HL-60/S4 (cell line): ENCODE measurements at regions not wholly inside any gene's neighbourhood (a gene's known extent, or its start where the extent isn't known, plus 50 kb on each side); places are given as distances from the start of the nearest gene placed in this dataset.

ENCODE experiments used
- in situ Hi-C: fragments of 300-500 bp; cut with MboI; formaldehyde crosslinking; loops from 2 replicates; pipeline ENCODE4 v1.14.3; 2022; ENCODE audit warnings: low sequenced_read_pairs

- in situ Hi-C loops, result no loop called here
Observed at GRCh38 chr7:25314094-25314730, 85.9 kb upstream of the NPVF start.

- in situ Hi-C loops, result no loop called here
Observed at GRCh38 chr7:25314731-25315267, 86.5 kb upstream of the NPVF start.

- in situ Hi-C loops, result no loop called here
Observed at GRCh38 chr7:25316366-25316765, 88.1 kb upstream of the NPVF start.

GRCh38 chr7:25318047-25318446, 89.8 kb upstream of the NPVF start:
- in situ Hi-C loops, result no loop called here

- in situ Hi-C loops, result no loop called here
Observed at GRCh38 chr7:25319707-25320106, 91.4 kb upstream of the NPVF start.

- in situ Hi-C loops, result no loop called here
Observed at GRCh38 chr7:25320791-25321190, 92.5 kb upstream of the NPVF start.

- in situ Hi-C loops, result no loop called here
Observed at GRCh38 chr7:25321424-25321823, 93.1 kb upstream of the NPVF start.

- in situ Hi-C loops, result no loop called here
Observed at GRCh38 chr7:25322473-25322872, 94.2 kb upstream of the NPVF start.

- in situ Hi-C loops, result no loop called here
Observed at GRCh38 chr7:25325186-25325757, 97.0 kb upstream of the NPVF start.

- in situ Hi-C loops, result no loop called here
Observed at GRCh38 chr7:25326501-25327156, 98.3 kb upstream of the NPVF start.

- in situ Hi-C loops, result no loop called here
Observed at GRCh38 chr7:25329815-25330214, 101.5 kb upstream of the NPVF start.

GRCh38 chr7:25333296-25333928, 105.1 kb upstream of the NPVF start:
- in situ Hi-C loops, result no loop called here

GRCh38 chr7:25347360-25348066, 119.2 kb upstream of the NPVF start:
- in situ Hi-C loops, result no loop called here

GRCh38 chr7:25348104-25348503, 119.8 kb upstream of the NPVF start:
- in situ Hi-C loops, result no loop called here

- in situ Hi-C loops, result no loop called here
Observed at GRCh38 chr7:25349283-25350017, 121.2 kb upstream of the NPVF start.

- in situ Hi-C loops, result no loop called here
Observed at GRCh38 chr7:25350041-25350440, 121.8 kb upstream of the NPVF start.

- in situ Hi-C loops, result no loop called here
Observed at GRCh38 chr7:25351761-25352160, 123.5 kb upstream of the NPVF start.

- in situ Hi-C loops, result no loop called here
Observed at GRCh38 chr7:25353196-25353595, 124.9 kb upstream of the NPVF start.

GRCh38 chr7:25353732-25354131, 125.4 kb upstream of the NPVF start:
- in situ Hi-C loops, result no loop called here

- in situ Hi-C loops, result no loop called here
Observed at GRCh38 chr7:25356534-25357151, 128.4 kb upstream of the NPVF start.
